ENCODE measurements at regions not wholly inside any gene's neighbourhood (a gene's known extent, or its start where the extent isn't known, plus 50 kb on each side); places are given as distances from the start of the nearest gene placed in this dataset.

DNA sequence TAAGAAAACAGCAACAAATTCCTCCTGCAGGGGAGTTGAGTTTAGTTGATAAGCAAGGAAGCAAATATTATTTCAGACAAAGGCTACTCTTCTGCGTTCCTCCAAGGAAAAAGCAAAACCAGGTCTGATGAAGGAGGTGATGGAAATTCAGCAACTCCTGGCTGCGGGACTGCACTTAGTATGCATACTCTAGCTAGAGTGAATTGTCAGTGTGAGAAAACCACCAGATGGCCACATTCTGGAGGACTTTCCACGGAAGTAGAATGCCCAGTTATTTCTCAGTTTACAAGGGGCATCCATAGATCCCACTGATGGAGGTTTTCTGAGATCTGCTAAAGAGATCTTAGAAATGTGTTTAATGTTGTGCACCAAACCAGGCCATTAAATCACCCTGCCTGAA is 338.6 kb upstream of the PUDP start:
- TF ChIP-seq, protein P1, sequence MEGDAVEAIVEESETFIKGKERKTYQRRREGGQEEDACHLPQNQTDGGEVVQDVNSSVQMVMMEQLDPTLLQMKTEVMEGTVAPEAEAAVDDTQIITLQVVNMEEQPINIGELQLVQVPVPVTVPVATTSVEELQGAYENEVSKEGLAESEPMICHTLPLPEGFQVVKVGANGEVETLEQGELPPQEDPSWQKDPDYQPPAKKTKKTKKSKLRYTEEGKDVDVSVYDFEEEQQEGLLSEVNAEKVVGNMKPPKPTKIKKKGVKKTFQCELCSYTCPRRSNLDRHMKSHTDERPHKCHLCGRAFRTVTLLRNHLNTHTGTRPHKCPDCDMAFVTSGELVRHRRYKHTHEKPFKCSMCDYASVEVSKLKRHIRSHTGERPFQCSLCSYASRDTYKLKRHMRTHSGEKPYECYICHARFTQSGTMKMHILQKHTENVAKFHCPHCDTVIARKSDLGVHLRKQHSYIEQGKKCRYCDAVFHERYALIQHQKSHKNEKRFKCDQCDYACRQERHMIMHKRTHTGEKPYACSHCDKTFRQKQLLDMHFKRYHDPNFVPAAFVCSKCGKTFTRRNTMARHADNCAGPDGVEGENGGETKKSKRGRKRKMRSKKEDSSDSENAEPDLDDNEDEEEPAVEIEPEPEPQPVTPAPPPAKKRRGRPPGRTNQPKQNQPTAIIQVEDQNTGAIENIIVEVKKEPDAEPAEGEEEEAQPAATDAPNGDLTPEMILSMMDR (IDR thresholded peaks at IDR 0.05), result no peak
- no peak for TF ChIP-seq EZH2 (IDR thresholded peaks at IDR 0.05; ENCODE audit: borderline replicate concordance, insufficient read depth, low read depth, low read length, poor library complexity, severe bottlenecking)

All from B cell (primary cell).